ENCODE measurements at regions not wholly inside any gene's neighbourhood (a gene's known extent, or its start where the extent isn't known, plus 50 kb on each side); places are given as distances from the start of the nearest gene placed in this dataset.

- no peak for TF ChIP-seq POLR2AphosphoS5 (IDR thresholded peaks at IDR 0.05)
- no peak for TF ChIP-seq POLR2A (IDR thresholded peaks at IDR 0.05)
- TF ChIP-seq EP300 (IDR thresholded peaks at IDR 0.05): no peak
- TF ChIP-seq CTCF (IDR thresholded peaks at IDR 0.05): no peak
- 88 to 92% methylated on average over 2 of the region's 2 CpGs for WGBS, 2 donors (ENCODE audit: low coverage in 1 of 2)
- H3K27ac ChIP-seq: no peak overlapping the region
- no peaks in the 10 kb centered on the region for H3K9me3 ChIP-seq
- H3K4me1 ChIP-seq: no peaks in the 10 kb centered on the region
- no peak for ATAC-seq
- H3K27me3 ChIP-seq: no peaks in the 10 kb centered on the region
- H3K36me3 ChIP-seq: no peaks in the 10 kb centered on the region
- H3K4me3 ChIP-seq: no peak overlapping the region
Measured at GRCh38 chr2:122363885-122364284, 608.4 kb downstream of the TSN start.

GRCh38 chr2:122366427-122366826 lies 611.0 kb downstream of the TSN start:
- ATAC-seq: no peak
- WGBS, 2 donors (ENCODE audit: low coverage in 1 of 2): 74 to 83% methylated on average over 1 to 2 of the region's 2 CpGs
- no peak for TF ChIP-seq EP300 (IDR thresholded peaks at IDR 0.05)
- TF ChIP-seq POLR2A (IDR thresholded peaks at IDR 0.05): no peak
- no peak for TF ChIP-seq CTCF (IDR thresholded peaks at IDR 0.05)
- no peak for TF ChIP-seq POLR2AphosphoS5 (IDR thresholded peaks at IDR 0.05)

GRCh38 chr2:122366969-122367645 lies 611.7 kb downstream of the TSN start:
- no peak overlapping the region for H3K27ac ChIP-seq
- H3K4me1 ChIP-seq: no peaks in the 10 kb centered on the region
- 25 to 50% methylated on average over 7 of the region's 7 CpGs for WGBS, 2 donors (ENCODE audit: low coverage in 1 of 2)
- peaks cover 0 to 6% (median 0%) of the 10 kb centered on the region in 3 donors for H3K9me3 ChIP-seq
- H3K27me3 ChIP-seq: no peaks in the 10 kb centered on the region
- H3K36me3 ChIP-seq: no peaks in the 10 kb centered on the region
- ATAC-seq: no peak
- TF ChIP-seq EP300 (IDR thresholded peaks at IDR 0.05) (no peak), POLR2AphosphoS5 (IDR thresholded peaks at IDR 0.05) (no peak), POLR2A (IDR thresholded peaks at IDR 0.05) (no peak), CTCF (IDR thresholded peaks at IDR 0.05) (no peak)
- no peak overlapping the region for H3K4me3 ChIP-seq

More at GRCh38 chr2:122366427-122366826, 611.0 kb downstream of the TSN start:
- no peak overlapping the region for H3K4me3 ChIP-seq
- no peaks in the 10 kb centered on the region for H3K27me3 ChIP-seq
- H3K36me3 ChIP-seq: no peaks in the 10 kb centered on the region
- H3K4me1 ChIP-seq: no peaks in the 10 kb centered on the region
- H3K9me3 ChIP-seq: peaks cover 0 to 2% (median 0%) of the 10 kb centered on the region in 3 donors
- H3K27ac ChIP-seq: no peak overlapping the region

- WGBS, 2 donors (ENCODE audit: low coverage in 1 of 2): 56 to 61% methylated on average over 2 of the region's 2 CpGs
- peaks cover 0 to 6% (median 0%) of the 10 kb centered on the region in 3 donors for H3K9me3 ChIP-seq
- ATAC-seq: no peak
- H3K27me3 ChIP-seq: no peaks in the 10 kb centered on the region
- H3K36me3 ChIP-seq: no peaks in the 10 kb centered on the region
- H3K4me3 ChIP-seq: no peak overlapping the region
- TF ChIP-seq POLR2AphosphoS5 (IDR thresholded peaks at IDR 0.05): no peak
- no peak for TF ChIP-seq EP300 (IDR thresholded peaks at IDR 0.05)
- no peak for TF ChIP-seq POLR2A (IDR thresholded peaks at IDR 0.05)
- TF ChIP-seq CTCF (IDR thresholded peaks at IDR 0.05): no peak
- no peaks in the 10 kb centered on the region for H3K4me1 ChIP-seq
- no peak overlapping the region for H3K27ac ChIP-seq
Measured at GRCh38 chr2:122367646-122368010, 612.2 kb downstream of the TSN start.

GRCh38 chr2:122368576-122369243 lies 613.3 kb downstream of the TSN start:
- H3K9me3 ChIP-seq: peaks cover 0 to 6% (median 0%) of the 10 kb centered on the region in 3 donors
- H3K27ac ChIP-seq: no peak overlapping the region
- no peak for ATAC-seq
- H3K4me3 ChIP-seq: no peak overlapping the region
- TF ChIP-seq POLR2A (IDR thresholded peaks at IDR 0.05) (no peak), CTCF (IDR thresholded peaks at IDR 0.05) (no peak), POLR2AphosphoS5 (IDR thresholded peaks at IDR 0.05) (no peak), EP300 (IDR thresholded peaks at IDR 0.05) (no peak)
- 67 to 82% methylated on average over 1 of the region's 1 CpG for WGBS, 2 donors (ENCODE audit: low coverage in 1 of 2)
- no peaks in the 10 kb centered on the region for H3K36me3 ChIP-seq
- H3K4me1 ChIP-seq: no peaks in the 10 kb centered on the region
- no peaks in the 10 kb centered on the region for H3K27me3 ChIP-seq

All from gastroesophageal sphincter (tissue), 4 donors.